GM21619 (cell line): ENCODE measurements at regions not wholly inside any gene's neighbourhood (a gene's known extent, or its start where the extent isn't known, plus 50 kb on each side); places are given as distances from the start of the nearest gene placed in this dataset.

Experiments used
- ATAC-seq: cut with Tn5 transposase; IDR thresholded peaks from one replicate; pipeline ENCODE4 v1.9.1; 2021; ENCODE audit not compliant: unreplicated experiment

DNA sequence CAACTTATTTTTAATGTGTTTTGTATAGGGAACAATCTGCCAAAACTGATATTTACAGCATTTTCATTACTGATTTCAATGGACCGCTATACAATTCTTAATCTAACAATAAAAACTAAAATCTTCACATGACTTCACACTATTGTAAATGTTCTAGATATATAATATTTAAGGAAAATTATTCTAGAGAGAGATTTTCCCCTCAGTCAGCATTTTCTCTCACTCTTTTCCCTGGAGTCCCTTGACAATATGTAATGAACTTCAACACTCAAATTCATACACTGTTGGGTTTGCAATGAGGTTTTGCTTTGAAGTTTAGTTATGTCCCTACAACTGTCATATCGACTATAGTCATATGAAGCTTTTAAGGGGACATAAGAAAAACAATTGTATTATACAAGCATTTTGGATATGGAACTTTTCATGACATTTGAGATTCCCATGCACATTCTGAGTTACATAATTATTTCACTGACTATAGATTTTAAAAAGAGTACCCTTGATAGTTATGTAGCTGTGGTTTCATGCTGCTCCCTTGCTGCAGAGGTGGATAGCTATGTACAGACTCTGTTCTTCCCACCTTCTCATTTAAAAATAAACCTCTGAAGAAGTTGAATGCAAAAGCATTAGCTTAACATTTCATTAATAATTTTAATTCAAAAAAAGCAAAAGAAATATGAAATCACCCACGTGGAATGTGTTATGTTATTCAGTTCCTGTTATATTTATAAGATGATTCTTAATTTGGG, 338.5 kb downstream of the AKAIN1 start:
- no peak for ATAC-seq

DNA sequence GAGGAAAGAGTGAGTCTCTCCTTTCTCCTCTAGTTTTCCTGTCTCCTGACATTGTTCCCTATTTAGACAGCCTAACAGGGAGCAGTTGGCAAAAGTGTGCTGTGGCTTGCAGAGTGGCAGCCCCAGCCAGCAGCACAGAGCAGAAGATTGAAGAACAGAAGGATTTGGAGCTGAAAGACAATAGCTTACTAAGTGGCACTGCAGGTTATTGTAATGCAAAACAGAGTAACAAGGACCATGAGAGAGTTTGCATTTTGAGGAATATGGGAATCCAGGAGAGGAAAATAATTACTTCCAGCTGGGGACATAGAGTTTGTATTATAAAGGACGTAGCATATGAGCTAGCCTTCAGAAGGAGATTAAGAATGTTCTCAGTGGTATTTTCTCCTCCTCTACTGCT, 342.4 kb downstream of the AKAIN1 start:
- ATAC-seq = no peak

DNA sequence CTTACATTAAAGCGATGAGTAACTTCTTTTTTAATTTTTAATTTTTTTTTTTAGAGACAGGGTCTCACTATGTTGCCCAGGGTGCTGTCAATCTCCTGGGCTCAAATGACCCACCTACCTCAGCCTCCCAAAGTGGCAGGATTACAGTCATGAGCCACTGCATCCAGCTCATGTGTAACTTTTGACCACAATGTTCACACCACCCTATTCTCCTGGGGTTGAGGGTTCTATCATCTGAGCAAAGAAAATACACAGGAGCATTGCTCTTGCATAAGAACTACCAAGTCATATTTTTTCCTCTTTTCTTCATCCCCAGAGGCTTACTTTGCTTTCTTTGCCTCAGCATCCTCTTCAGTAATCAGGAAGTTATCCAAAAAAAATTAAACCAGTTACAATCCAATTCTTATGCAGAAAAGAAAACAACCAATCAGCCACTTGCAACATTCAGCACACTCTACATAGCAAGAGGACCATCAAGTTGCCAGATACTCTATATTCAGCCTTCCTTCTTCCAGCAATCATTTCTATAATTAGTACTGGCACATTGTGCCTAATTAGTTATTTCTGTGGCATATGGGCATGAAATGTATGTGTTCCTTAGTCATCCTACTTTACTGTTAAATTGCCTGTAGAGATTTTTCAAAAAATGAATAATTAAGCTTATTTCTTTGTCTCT, 345.6 kb downstream of the AKAIN1 start:
- ATAC-seq = no peak

- ATAC-seq = no peak
These were observed 350.0 kb downstream of the AKAIN1 start for GRCh38 chr18:4847056-4847455.

- ATAC-seq = no peak
These were observed 352.7 kb downstream of the AKAIN1 start for GRCh38 chr18:4844320-4844719.

DNA sequence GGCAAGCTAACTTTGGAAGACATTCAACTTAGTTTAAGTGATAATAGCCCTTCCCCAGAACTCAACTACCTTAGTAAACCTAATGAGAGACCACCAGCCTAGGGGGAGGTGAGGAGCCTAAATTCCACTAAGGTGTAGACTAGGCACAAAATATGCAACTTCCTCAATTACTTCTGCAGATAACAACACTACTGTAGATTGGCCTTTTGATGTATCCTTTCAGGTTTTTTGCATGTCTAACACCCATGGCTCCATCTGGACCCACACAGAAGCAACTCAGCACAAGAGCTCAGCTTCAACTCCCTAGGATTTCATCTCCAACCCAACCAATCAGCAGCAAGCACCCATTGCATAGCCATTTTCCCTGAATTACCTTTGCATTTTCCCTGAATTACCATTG, 353.3 kb downstream of the AKAIN1 start:
- ATAC-seq = no peak

DNA sequence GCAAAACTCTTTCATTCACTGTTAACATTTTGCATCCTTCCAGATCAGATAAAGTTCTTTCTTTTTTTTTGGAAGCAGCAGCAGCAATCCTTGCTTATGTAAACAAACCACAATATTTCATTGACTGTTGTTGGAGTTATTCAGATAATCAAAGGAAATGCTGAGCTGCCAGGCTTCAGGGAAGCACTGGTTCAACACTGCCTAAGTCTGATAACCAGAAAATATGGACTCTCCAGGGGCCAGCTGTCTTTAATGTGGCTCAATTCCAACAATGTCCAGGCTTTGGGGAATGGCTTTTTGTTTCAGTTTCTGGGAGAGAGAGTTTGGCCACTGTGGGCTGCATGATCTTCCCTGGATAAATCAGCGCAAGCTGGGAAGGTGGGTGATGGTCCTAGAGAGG, 354.3 kb downstream of the AKAIN1 start:
- ATAC-seq = no peak

- ATAC-seq = no peak
These were observed 354.8 kb downstream of the AKAIN1 start for GRCh38 chr18:4842287-4842686.

- ATAC-seq = no peak
These were observed 357.4 kb downstream of the AKAIN1 start for GRCh38 chr18:4839639-4840038.

GRCh38 chr18:4836141-4836540, 360.9 kb downstream of the AKAIN1 start:
- no peak for ATAC-seq

DNA sequence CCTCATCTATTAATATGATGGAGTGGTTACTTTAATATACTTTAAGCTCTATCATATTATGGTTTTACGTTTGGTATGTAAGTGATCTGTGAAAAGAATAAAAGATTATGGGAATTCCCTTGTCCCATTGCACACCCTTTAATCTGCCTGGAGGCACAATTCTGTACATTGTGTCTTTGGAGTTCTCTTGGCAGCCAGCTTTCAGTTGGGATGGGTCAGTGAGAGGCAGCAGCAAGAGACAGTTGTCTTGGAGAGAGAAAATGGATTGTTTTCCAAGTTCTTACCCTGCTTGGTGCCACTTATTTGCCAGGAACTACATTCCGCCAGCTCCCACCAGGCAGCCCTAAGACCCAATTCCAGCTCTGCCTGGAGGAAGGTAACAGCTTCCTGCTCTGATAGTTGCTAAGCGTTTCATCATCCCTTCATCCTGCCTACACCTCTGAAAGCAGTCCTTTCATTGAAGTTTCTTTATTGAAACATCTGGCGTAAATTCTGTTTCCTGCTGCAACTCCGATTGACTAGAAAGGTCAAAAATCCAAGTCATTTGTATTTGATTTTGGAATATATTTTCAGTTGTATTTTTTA, 365.2 kb downstream of the AKAIN1 start:
- ATAC-seq = no peak

DNA sequence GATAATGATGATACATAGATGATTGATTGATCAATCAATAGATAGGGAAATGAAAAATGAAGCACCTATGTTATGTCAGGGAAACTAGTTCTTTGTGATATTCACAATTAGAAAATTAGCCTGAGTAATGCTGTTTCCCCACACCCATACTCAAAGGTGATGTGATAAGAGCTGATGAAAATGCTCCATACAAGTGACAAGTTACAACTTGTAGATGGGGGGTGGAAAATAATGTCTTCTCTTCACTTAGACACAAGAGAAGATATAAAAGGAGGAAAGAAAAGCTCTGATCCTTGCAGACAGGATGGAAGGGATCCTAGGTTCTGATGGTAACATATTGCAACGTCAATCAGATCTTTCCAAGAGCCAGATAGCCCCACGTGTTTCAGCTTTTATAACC, 365.9 kb downstream of the AKAIN1 start:
- no peak for ATAC-seq

- ATAC-seq = no peak
These were observed 368.0 kb upstream of the DLGAP1 start for GRCh38 chr18:4823091-4823490.

DNA sequence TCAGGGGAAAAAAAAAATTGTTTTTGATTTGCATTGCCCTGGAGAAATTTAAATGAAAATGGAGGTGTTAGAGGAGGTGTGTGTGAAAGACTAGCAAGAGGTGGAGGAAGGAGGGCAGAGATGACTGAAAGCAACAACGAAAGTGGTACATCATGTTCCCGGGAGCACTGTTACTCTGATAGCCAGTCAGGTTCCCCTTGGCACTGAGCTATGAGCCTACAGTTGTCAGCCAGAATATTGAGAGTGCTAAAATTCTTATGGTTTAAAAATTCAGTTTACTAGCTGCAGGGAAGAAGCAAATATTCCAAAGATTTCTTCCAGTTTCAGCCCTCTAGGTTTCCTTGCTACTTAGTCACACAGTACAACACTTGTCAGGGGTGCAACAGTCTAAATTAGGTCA, 366.7 kb upstream of the DLGAP1 start:
- no peak for ATAC-seq

DNA sequence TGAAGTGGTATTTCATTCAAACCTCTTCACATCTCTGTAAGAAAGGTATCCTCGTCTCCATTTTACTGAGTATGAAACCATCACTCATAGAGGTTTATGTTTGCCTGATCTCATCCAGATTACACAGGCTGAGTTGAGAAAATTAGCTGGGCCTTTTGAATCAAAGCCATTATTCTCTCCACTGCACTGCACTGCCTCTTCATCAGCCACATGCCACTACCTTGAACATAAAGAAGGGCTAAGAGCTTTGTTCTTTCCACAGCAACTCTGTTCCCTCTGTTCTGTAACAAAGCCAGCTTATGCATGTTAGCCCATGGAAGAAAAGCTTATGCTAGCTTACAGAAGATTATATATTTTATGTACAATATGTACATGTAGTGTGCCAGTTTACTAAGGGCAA, 362.6 kb upstream of the DLGAP1 start:
- ATAC-seq = no peak

GRCh38 chr18:4813708-4814107, 358.6 kb upstream of the DLGAP1 start:
- ATAC-seq = no peak

- ATAC-seq = no peak
These were observed 353.8 kb upstream of the DLGAP1 start for GRCh38 chr18:4808891-4809290.

DNA sequence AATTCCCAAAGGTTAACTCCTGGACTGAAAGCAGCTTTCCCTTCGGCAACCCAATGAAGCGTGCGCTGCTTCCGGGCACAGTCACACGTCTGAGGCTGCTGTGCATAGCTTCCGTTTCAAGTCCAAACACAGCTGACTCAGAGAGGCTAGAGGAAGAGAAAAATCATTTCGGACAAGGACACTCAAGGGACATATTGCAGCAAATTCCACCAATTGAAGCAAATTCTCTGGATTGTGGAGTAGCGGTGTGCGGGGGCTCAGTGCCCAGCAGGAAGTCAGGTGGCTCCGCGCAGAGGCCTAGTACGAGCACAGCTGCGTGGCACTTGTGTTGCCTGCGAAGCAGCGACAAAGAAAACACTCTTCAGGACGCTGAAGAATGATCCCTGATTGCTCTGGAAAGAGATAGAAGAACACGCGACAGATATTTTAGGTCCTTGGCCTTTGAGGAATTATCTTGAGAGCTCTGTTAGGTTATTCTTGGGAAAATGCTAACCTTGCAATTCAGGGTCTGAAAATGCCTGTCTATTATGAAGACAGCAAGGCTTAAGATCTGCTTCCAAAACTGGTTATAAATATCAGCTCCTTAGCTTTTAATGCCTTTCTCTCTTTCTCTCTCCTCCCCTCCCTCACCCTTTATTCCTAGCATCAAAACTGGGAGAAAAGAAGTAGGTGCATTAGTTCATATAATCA, 352.6 kb upstream of the DLGAP1 start:
- ATAC-seq = no peak

DNA sequence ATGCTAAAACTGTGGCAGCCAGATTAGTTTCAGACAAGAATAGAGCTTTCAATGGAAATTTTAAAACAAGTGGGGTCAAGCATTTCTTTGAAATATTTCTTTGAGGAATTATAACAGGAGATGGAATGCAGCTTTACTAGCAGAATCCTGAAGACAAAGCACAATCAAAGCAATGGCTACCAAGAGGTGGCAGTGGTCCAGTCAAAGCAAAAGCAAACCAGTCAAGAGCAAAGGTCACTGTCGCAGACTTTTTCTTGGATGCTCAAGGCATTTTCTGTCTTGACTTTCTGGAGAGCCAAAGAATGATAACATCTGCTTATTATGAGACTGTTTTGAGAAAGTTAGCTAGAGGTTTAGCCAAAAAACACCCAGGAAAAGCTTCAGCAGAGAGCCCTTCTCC, 351.2 kb upstream of the DLGAP1 start:
- no peak for ATAC-seq

DNA sequence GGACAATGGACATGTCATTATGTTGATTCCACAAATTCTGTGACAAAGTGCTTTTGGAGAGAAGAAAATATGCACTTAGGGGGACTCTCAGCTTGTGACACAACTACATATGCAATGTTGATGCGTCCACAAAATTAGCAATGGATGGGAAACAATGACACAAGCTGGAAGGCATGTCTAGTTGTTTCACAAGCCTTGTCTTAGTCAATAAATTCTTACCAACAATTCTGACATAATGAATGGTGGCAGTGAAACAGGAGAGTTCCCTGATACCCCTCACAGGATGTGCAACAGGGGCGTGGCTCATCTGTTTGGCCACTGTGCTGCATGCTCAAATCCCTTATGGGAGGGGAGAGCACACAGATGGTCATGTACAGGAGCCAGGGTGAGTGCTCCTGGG, 347.2 kb upstream of the DLGAP1 start:
- ATAC-seq = no peak

- ATAC-seq = no peak
These were observed 346.0 kb upstream of the DLGAP1 start for GRCh38 chr18:4801151-4801550.
